ENCODE measurements at regions not wholly inside any gene's neighbourhood (a gene's known extent, or its start where the extent isn't known, plus 50 kb on each side); places are given as distances from the start of the nearest gene placed in this dataset.

- 78 to 82% methylated on average over 5 of the region's 5 CpGs for WGBS, 2 donors
- no peak overlapping the region for H3K9ac ChIP-seq (ENCODE audit: insufficient read depth in 1 of 2, low read length in 2 of 2)
- ATAC-seq (ENCODE audit: insufficient read depth, low FRiP score), result no peak
Observed at GRCh38 chr15:97576929-97577645, 383.4 kb upstream of the ARRDC4 start.

GRCh38 chr15:97585408-97585807 is 375.1 kb upstream of the ARRDC4 start:
- DNase-seq (no peak), ATAC-seq (ENCODE audit: insufficient read depth, low FRiP score) (no peak)
- H3K36me3 ChIP-seq (ENCODE audit: control insufficient read depth in 4 of 4, insufficient read depth in 4 of 4, low read length in 4 of 4), result no peaks in the 10 kb centered on the region
- 95 to 96% methylated on average over 10 of the region's 10 CpGs for WGBS, 2 donors
- no peak for TF ChIP-seq CTCF (IDR thresholded peaks at IDR 0.05; ENCODE audit: control extremely low read depth, extremely low read depth)
- no peaks in the 10 kb centered on the region for H3K4me1 ChIP-seq (ENCODE audit: control insufficient read depth in 5 of 5, insufficient read depth in 5 of 5, low read length in 5 of 5)
- H3K4me3 ChIP-seq, result no peak overlapping the region
- no peak overlapping the region for H3K9ac ChIP-seq (ENCODE audit: insufficient read depth in 1 of 2, low read length in 2 of 2)
- peaks cover 0 to 4% (median 0%) of the 10 kb centered on the region in 4 donors for H3K9me3 ChIP-seq (ENCODE audit: control insufficient read depth in 4 of 4, insufficient read depth in 3 of 4, low read length in 3 of 4)
- no peaks in the 10 kb centered on the region for H3K27me3 ChIP-seq (ENCODE audit: control insufficient read depth in 3 of 3, insufficient read depth in 3 of 3, low read length in 2 of 3)
- H3K27ac ChIP-seq (ENCODE audit: low read depth in 1 of 2, low read length in 1 of 2), result no peak overlapping the region

More at GRCh38 chr15:97576929-97577645, 383.4 kb upstream of the ARRDC4 start:
- no peak for DNase-seq
- Histone ChIP-seq H3K27ac (ENCODE audit: low read depth in 1 of 2, low read length in 1 of 2) (no peak overlapping the region), H3K27me3 (ENCODE audit: control insufficient read depth in 3 of 3, insufficient read depth in 3 of 3, low read length in 2 of 3) (no peaks in the 10 kb centered on the region), H3K36me3 (ENCODE audit: control insufficient read depth in 4 of 4, insufficient read depth in 4 of 4, low read length in 4 of 4) (no peaks in the 10 kb centered on the region), H3K4me1 (ENCODE audit: control insufficient read depth in 5 of 5, insufficient read depth in 5 of 5, low read length in 5 of 5) (no peaks in the 10 kb centered on the region), H3K9me3 (ENCODE audit: control insufficient read depth in 4 of 4, insufficient read depth in 3 of 4, low read length in 3 of 4) (no peaks in the 10 kb centered on the region), H3K4me3 (no peak overlapping the region)
- TF ChIP-seq CTCF (IDR thresholded peaks at IDR 0.05; ENCODE audit: control extremely low read depth, extremely low read depth), result no peak

- ATAC-seq (ENCODE audit: insufficient read depth, low FRiP score) (no peak), DNase-seq (no peak)
- no peaks in the 10 kb centered on the region for H3K4me1 ChIP-seq (ENCODE audit: control insufficient read depth in 5 of 5, insufficient read depth in 5 of 5, low read length in 5 of 5)
- no peaks in the 10 kb centered on the region for H3K36me3 ChIP-seq (ENCODE audit: control insufficient read depth in 4 of 4, insufficient read depth in 4 of 4, low read length in 4 of 4)
- H3K4me3 ChIP-seq, result no peak overlapping the region
- no peaks in the 10 kb centered on the region for H3K27me3 ChIP-seq (ENCODE audit: control insufficient read depth in 3 of 3, insufficient read depth in 3 of 3, low read length in 2 of 3)
- no peaks in the 10 kb centered on the region for H3K9me3 ChIP-seq (ENCODE audit: control insufficient read depth in 4 of 4, insufficient read depth in 3 of 4, low read length in 3 of 4)
- no peak overlapping the region for H3K27ac ChIP-seq (ENCODE audit: low read depth in 1 of 2, low read length in 1 of 2)
- 78 to 84% methylated on average over 4 of the region's 4 CpGs for WGBS, 2 donors
- TF ChIP-seq CTCF (IDR thresholded peaks at IDR 0.05; ENCODE audit: control extremely low read depth, extremely low read depth), result no peak
- H3K9ac ChIP-seq (ENCODE audit: insufficient read depth in 1 of 2, low read length in 2 of 2), result no peak overlapping the region
Observed at GRCh38 chr15:97592778-97593177, 367.7 kb upstream of the ARRDC4 start.

- H3K27me3 ChIP-seq (ENCODE audit: control insufficient read depth in 3 of 3, insufficient read depth in 3 of 3, low read length in 2 of 3), result no peaks in the 10 kb centered on the region
- H3K9me3 ChIP-seq (ENCODE audit: control insufficient read depth in 4 of 4, insufficient read depth in 3 of 4, low read length in 3 of 4), result no peaks in the 10 kb centered on the region
- TF ChIP-seq CTCF (IDR thresholded peaks at IDR 0.05; ENCODE audit: control extremely low read depth, extremely low read depth), result no peak
- no peak overlapping the region for H3K27ac ChIP-seq (ENCODE audit: low read depth in 1 of 2, low read length in 1 of 2)
- no peak overlapping the region for H3K4me3 ChIP-seq
- no peaks in the 10 kb centered on the region for H3K4me1 ChIP-seq (ENCODE audit: control insufficient read depth in 5 of 5, insufficient read depth in 5 of 5, low read length in 5 of 5)
- no peak overlapping the region for H3K9ac ChIP-seq (ENCODE audit: insufficient read depth in 1 of 2, low read length in 2 of 2)
- 78 to 91% methylated on average over 5 of the region's 5 CpGs for WGBS, 2 donors
- no peak for ATAC-seq (ENCODE audit: insufficient read depth, low FRiP score)
- no peak for DNase-seq
- no peaks in the 10 kb centered on the region for H3K36me3 ChIP-seq (ENCODE audit: control insufficient read depth in 4 of 4, insufficient read depth in 4 of 4, low read length in 4 of 4)
Observed at GRCh38 chr15:97597801-97598200, 362.7 kb upstream of the ARRDC4 start.

Measured in lung (tissue), 11 donors.